ENCODE measurements at regions not wholly inside any gene's neighbourhood (a gene's known extent, or its start where the extent isn't known, plus 50 kb on each side); places are given as distances from the start of the nearest gene placed in this dataset.

- TF ChIP-seq EZH2 (IDR thresholded peaks at IDR 0.05; ENCODE audit: low read length, unreplicated experiment), result no peak
- TF ChIP-seq, protein P1, sequence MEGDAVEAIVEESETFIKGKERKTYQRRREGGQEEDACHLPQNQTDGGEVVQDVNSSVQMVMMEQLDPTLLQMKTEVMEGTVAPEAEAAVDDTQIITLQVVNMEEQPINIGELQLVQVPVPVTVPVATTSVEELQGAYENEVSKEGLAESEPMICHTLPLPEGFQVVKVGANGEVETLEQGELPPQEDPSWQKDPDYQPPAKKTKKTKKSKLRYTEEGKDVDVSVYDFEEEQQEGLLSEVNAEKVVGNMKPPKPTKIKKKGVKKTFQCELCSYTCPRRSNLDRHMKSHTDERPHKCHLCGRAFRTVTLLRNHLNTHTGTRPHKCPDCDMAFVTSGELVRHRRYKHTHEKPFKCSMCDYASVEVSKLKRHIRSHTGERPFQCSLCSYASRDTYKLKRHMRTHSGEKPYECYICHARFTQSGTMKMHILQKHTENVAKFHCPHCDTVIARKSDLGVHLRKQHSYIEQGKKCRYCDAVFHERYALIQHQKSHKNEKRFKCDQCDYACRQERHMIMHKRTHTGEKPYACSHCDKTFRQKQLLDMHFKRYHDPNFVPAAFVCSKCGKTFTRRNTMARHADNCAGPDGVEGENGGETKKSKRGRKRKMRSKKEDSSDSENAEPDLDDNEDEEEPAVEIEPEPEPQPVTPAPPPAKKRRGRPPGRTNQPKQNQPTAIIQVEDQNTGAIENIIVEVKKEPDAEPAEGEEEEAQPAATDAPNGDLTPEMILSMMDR (conservative IDR thresholded peaks at IDR 0.05; ENCODE audit: low read depth, low read length), result no peak
These were observed 1963.9 kb upstream of the LRRTM1 start for GRCh38 chr2:82268446-82268845.
